HEK293T (cell line): ENCODE measurements at regions not wholly inside any gene's neighbourhood (a gene's known extent, or its start where the extent isn't known, plus 50 kb on each side); places are given as distances from the start of the nearest gene placed in this dataset.

Experiments
- FOXM1 ChIP-seq: fragments of 450-650 bp; IDR thresholded peaks from 2 replicates; pipeline ENCODE4 v1.6.1; 2017; ENCODE audit warnings: mild to moderate bottlenecking, borderline replicate concordance
- L3MBTL2 ChIP-seq: fragments of 450-650 bp; conservative IDR thresholded peaks from 2 replicates; pipeline ENCODE4 v1.6.1; 2016; ENCODE audit warnings: mild to moderate bottlenecking
- SP1 ChIP-seq: fragments of 450-650 bp; IDR thresholded peaks from 2 replicates; pipeline ENCODE4 v1.6.1; 2017

- TF ChIP-seq SP1 (no peak), FOXM1 (no peak), L3MBTL2 (no peak)
Observed at GRCh38 chr4:31545755-31546154, 825.6 kb downstream of the PCDH7 start.
